CD4-positive, alpha-beta T cell treated with Interleukin-10 for 1 hour (primary cell): ENCODE measurements at regions not wholly inside any gene's neighbourhood (a gene's known extent, or its start where the extent isn't known, plus 50 kb on each side); places are given as distances from the start of the nearest gene placed in this dataset.
"Not testable (repeated sequence)": the region's sequence is repeated elsewhere in the genome, so short reads cannot be mapped to it uniquely, and the experiment has no call there.

Source experiments
- DNase-seq: peaks from one replicate; pipeline ENCODE4 v3.0.0-alpha.2; 2020

GRCh38 chr10:35874311-35875015 is 232.4 kb upstream of the FZD8 start:
- no peak for DNase-seq

- DNase-seq: no peak
These were observed 230.6 kb upstream of the FZD8 start for GRCh38 chr10:35872671-35873070.

- DNase-seq: no peak
These were observed 228.7 kb upstream of the FZD8 start for GRCh38 chr10:35870665-35871310.

- not testable (repeated sequence) for DNase-seq
These were observed 216.7 kb upstream of the FZD8 start for GRCh38 chr10:35858676-35859283.

- DNase-seq: no peak
These were observed 215.8 kb upstream of the FZD8 start for GRCh38 chr10:35857860-35858259.

GRCh38 chr10:35855155-35855947 is 213.3 kb upstream of the FZD8 start:
- DNase-seq: no peak

GRCh38 chr10:35854661-35855060 is 212.6 kb upstream of the FZD8 start:
- DNase-seq: no peak

GRCh38 chr10:35852721-35853120 is 210.6 kb upstream of the FZD8 start:
- no peak for DNase-seq

GRCh38 chr10:35848412-35848811 is 206.3 kb upstream of the FZD8 start:
- no peak for DNase-seq

- no peak for DNase-seq
These were observed 202.6 kb upstream of the FZD8 start for GRCh38 chr10:35844686-35845085.

GRCh38 chr10:35843524-35844181 is 201.6 kb upstream of the FZD8 start:
- DNase-seq: no peak

- DNase-seq: no peak
These were observed 196.0 kb upstream of the FZD8 start for GRCh38 chr10:35838054-35838453.

GRCh38 chr10:35835545-35835944 is 193.4 kb upstream of the FZD8 start:
- DNase-seq: no peak

GRCh38 chr10:35834877-35835494 is 192.9 kb upstream of the FZD8 start:
- DNase-seq: no peak

- DNase-seq: no peak
These were observed 185.7 kb upstream of the FZD8 start for GRCh38 chr10:35827783-35828182.

- DNase-seq: no peak
These were observed 182.6 kb upstream of the FZD8 start for GRCh38 chr10:35824704-35825103.

- DNase-seq: no peak
These were observed 180.2 kb upstream of the FZD8 start for GRCh38 chr10:35822316-35822715.

- DNase-seq: no peak
These were observed 179.3 kb upstream of the FZD8 start for GRCh38 chr10:35821339-35821911.

- no peak for DNase-seq
These were observed 177.6 kb upstream of the FZD8 start for GRCh38 chr10:35819736-35820135.

- DNase-seq: no peak
These were observed 176.9 kb upstream of the FZD8 start for GRCh38 chr10:35819011-35819410.

GRCh38 chr10:35817109-35817508 is 175.0 kb upstream of the FZD8 start:
- not testable (repeated sequence) for DNase-seq

- no peak for DNase-seq
These were observed 171.1 kb upstream of the FZD8 start for GRCh38 chr10:35813219-35813618.
